Stimulated activated naive CD4-positive, alpha-beta T cell treated with Interleukin-2 at 50 U/mL for 16 hours (primary cell): ENCODE measurements at regions not wholly inside any gene's neighbourhood (a gene's known extent, or its start where the extent isn't known, plus 50 kb on each side); places are given as distances from the start of the nearest gene placed in this dataset.
"Not testable (repeated sequence)": the region's sequence is repeated elsewhere in the genome, so short reads cannot be mapped to it uniquely, and the experiment has no call there.

Experiments used
- DNase-seq: peaks from one replicate; lab custom pipeline; 2025; lab: John Stamatoyannopoulos, UW

DNA sequence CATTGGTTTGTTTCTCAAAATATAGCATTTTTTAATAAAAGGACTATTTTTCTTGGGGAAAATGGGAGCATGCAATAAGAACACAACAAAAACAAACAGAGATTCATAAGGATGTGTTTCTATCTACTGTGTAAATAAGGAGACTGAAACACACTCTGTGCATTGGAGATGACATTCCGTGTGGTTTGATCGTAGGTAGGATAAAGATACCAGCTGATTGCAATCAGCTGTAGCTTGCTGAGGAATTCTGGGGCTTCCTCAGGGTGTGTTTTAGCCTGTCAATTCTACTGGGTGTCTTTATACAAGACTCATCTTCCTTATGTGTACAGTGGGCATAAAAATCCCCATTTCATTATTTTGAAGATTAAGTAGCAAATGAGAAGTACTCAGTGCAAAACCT, 591.6 kb downstream of the DSC3 start:
- DNase-seq, result no peak

- DNase-seq, result no peak
Measured at GRCh38 chr18:30446605-30447004, 595.9 kb downstream of the DSC3 start.

- no peak for DNase-seq
Measured at GRCh38 chr18:30444544-30444943, 598.0 kb downstream of the DSC3 start.

DNA sequence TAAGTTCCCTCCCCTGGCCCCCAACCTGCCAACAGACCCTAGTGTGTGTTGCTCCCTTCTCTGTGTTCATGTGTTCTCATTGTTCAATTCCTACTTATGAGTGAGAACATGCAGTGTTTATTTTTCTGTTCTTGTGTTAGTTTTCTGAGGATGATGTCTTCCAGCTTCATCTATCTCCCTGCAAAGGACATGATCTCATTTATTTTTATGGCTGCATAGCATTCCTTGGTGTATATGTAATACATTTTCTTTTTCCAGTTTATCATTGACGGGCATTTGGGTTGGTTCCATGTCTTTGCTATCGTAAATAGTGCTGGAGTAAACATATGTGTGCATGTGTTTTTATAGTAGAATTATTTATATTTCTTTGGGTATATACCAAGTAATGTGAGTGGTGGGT, 602.2 kb downstream of the DSC3 start:
- DNase-seq, result no peak

DNA sequence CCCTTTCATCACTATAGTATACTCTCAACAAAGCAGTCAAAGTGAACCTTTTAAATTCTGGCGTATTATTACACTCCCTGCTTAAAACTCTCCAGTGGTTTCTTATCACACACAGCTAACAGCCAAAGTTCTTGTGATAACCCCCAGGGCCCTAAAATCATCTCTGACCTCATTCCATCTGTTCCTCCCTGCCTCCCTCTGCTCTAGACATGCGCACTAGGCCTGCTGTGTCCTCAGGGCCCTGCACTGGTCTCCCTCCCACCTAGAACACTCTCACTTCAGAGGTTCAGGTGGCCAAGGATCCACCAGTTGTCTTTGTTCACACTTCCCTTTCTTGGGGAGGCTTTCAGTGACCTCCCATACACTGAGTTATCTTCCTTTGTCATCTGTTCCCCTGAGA, 603.4 kb downstream of the DSC3 start:
- no peak for DNase-seq

DNA sequence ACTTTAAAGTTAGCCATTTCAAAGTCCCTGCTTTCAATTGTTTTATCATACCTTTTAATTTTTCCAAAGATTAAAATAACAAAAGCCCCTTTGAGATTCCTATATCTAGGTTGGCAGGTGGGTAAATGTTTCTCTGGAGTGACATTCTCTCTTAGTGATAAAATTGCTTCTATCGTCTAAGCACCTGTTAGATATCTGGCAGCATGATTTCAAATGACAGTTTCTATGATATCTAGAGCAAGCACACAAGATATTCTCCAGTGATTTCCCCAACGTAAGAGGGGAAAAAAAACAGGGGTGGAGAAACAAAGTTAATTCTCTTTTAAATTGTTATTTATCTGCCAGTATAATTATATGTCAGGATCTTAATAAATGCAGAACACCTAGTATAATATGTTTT, 610.2 kb downstream of the DSC3 start:
- DNase-seq, result no peak

DNA sequence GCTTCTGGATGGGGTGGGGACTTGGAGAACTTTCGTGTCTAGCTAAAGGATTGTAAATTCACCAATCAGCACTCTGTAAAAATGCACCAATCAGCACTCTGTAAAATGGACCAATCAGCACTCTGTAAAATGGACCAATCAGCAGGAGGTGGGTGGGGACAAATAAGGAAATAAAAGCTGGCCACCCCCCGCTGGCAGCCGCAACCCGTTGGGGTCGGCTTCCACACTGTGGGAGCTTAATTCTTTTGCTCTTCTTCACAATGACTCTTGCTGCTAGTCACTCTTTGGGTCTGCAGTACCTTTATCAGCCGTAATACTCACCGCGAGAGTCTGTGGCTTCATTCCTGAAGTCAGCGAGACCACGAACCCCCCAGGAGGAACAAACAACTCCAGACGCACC, 623.1 kb downstream of the DSC3 start:
- DNase-seq, result not testable (repeated sequence)

DNA sequence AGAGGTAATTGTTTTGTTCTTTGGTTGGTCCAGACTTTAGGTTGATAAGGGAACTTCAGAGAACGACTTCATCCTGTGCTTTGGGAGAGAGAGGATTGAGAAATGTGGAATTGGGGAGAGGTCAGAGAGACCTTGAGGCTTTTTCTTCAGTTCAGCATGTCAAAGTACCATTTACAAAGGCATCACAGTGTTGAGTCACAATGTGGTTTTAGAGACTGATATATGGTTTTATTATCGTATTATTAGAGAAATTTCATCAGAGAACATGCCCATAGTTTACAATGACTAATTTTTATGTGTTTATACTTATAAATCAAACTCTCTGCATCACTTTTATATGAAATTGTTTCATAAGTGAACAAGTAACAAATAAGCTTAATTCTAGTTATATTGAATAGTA, 626.6 kb downstream of the DSC3 start:
- no peak for DNase-seq

DNA sequence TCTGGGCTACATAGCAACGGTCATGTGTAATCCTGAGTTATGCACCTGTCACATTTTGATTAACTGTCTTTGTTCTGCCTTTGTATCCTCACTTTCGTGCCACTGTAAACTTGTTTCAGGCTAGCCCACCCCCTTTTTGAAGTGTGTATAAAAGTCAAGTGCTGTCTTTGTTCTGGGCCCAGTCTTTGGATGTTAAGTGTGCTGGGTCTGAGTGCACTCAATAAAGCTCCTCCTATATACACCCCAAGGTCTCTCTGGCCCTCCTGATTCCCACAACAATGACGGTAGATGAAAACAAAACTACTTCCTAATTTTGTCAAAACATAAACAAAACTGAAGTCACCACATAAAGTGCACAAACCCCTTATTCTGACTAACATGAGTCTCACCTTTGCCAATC, 633.4 kb downstream of the DSC3 start:
- DNase-seq, result no peak

GRCh38 chr18:30406728-30407127, 635.8 kb downstream of the DSC3 start:
- DNase-seq, result no peak

DNA sequence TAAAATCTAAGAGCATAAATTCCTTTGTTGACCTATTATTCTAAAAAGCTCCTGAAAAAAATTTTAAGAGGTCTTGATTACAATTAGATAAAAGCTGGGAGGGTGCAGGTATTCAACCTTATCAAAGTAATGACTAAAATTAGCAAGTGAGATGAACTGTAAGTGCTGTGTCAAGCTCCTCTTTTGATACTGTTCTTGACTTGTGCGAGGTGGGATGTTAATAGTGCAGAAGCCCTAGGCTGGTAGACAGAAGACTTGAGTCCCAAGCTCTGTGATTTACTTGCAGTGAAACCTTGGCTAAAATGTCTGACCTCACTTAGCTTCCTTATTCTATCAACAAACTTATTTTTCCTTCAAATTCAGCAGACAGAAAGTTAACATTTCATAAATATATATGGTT, 637.5 kb downstream of the DSC3 start:
- no peak for DNase-seq

DNA sequence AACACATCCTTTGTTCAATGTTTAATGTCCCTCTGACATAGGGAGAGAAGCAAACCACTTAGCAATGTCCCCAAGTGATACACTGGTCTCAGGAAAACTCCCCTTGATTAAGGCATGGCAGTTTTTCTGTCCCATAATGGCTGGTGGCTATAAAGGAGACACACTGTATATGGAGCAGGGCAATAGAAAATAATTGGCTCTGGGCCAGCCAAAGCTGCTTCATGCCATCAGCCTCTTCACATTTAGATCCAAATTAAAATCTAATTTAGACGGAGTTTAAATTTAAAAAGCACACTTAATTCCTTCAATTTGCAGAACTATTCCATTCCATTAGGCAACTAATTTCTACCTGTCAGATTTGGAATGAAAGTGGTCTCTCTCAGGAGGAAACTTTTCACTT, 638.1 kb downstream of the DSC3 start:
- DNase-seq, result no peak

DNA sequence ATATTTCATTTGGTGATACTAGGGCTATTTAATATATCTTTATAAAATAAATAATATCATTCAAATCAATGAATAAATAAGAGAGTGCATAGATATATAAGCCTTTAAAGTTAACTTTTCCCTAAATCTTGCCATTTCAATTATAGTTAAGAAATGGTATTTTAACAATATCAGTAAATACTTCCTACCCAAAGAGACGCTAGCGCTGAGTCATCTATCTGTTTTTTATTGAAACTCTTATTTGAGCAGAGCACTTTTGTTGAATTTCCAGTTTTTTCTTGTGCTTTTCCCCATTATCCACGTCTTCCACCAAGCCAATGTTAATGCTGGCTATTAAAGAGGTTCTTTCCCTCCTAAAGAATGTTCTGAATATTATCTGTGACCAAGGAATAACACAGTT, 639.3 kb downstream of the DSC3 start:
- no peak for DNase-seq

DNA sequence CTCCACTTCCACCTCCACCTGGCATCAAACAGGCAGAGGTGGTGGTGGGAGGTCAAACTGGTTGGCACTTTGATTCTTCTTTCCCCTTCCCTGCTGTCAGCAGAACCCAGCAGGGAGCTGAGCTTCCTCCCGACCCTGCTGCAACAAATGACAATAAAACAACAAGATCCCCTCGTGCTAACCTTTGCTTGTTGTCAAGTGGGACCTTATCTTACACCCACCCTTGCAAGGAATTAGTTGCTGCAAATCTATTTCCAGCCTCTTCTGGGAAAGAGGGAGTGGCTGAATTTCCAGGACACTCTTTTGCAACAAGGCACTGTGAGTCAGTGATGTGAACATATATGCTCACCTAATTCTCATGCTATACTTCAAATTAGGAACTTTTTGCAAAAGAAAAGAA, 655.1 kb downstream of the DSC3 start:
- DNase-seq, result no peak

DNA sequence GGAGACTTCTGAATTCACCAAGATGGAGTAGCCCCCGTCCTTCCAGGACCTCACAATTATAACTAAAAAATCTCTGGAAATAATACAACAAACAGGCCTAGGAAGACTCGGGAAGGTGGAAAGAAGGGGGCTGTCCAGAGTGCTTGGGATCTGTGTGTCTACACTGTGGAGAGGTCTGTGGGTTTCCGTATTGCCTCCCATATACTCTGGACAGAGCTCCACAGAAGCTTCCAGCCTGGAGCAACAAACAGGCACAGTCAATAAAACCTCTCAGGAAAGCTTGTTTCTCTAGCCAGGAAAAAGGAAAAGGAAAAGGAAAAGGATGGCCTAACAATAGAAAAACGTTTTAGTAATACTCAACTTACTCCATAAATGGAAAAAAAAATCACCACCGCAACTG, 655.9 kb downstream of the DSC3 start:
- DNase-seq, result no peak

DNA sequence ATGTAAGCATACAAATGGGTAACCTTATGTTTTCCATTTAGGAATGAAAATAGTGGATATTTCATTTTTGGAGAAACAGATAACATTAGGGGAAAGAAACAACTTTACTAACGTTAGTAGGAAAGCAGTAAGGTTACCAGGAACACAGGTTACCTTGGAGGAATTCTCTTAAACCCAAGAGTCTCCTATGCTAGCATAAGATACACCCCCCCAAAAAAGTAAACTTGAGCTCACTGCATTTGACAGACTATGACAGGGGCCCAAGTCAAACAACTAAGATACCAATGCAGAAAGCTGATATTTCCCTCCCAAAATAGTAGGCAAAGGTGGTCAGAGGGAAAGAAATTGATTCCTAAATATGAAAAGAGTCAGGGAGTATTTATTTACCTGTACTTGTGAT, 656.9 kb downstream of the DSC3 start:
- no peak for DNase-seq

DNA sequence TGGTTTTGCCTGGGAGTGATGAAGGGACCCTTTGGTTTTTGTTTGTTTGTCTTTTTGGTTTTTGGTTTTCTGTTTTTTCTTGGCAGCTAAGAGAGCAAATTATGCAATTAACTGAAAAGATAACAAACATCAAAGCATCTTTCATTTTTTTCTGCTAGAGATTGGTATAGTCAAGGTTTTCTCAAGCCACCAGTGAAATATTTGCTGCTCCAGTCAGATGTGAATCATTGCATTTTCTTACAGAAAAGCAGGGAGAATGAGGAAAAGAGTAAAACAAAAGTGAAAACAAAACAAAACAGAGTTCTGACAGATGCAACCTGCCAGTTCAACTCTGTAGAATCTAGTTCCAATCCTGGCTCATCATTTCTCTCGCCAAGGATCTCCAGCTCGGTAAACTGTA, 660.7 kb downstream of the DSC3 start:
- DNase-seq, result no peak

GRCh38 chr18:30378097-30378496, 664.4 kb downstream of the DSC3 start:
- DNase-seq, result no peak

DNA sequence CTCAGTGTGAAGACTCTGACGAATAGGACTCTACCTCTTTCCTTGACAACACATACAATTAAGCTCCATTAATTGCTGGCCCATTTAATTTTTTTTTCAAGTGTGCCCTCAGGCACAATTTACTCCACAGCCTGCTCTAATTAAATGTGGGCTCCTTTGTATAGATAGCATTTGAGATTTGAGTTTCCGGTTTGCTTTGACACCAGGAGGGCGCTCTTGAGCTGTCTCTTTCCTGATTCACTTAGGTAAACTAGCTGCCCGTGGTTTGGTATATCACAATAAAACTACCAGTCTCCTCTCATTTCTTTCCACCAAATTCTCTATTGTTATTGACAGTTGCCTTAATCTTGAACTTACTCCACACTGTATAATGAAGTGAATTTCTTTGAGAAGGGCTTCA, 666.0 kb downstream of the DSC3 start:
- DNase-seq, result no peak

- no peak for DNase-seq
Measured at GRCh38 chr18:30361864-30362540, 680.5 kb downstream of the DSC3 start.

DNA sequence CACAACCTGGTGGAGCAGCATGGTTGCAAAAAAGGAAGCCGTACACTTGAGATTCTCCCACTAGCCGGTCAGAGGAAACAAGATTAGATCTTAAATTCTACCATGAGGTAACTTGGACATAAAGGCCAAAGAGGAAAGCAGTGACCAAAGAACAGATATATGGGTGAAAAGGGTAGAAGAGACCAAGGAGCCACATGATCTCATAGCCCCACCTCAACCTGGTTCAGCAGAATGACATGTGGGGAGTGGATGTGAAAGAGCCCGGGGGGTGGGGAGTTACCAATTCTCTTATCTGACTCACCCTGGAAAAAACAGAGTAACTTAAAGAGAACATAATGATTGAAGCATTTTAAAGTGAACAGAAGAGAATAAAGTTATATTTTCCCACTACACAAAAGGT, 683.0 kb downstream of the DSC3 start:
- no peak for DNase-seq

DNA sequence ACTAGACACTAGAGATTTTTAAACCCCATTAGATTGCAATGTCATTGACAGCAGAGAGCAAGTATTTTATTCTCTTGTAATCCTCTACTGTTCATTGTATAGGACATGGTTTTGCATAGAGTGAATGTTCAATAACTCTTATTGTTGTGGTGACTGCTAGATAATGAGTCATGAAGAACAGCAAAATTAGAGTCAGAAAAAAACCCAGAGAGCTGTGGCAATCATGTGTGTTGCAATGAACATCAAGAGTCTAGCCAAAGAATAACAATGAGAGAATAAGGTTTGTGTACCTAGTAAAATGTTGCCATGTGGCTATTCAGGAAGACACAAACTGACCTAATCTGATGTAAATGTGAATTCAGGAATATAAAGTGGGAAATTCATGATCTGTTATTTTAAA, 684.0 kb downstream of the DSC3 start:
- DNase-seq, result no peak

GRCh38 chr18:30352551-30353168, 689.9 kb downstream of the DSC3 start:
- no peak for DNase-seq

GRCh38 chr18:30350263-30350662, 692.3 kb downstream of the DSC3 start:
- DNase-seq, result no peak
